Caco-2 (cell line): ENCODE measurements at regions not wholly inside any gene's neighbourhood (a gene's known extent, or its start where the extent isn't known, plus 50 kb on each side); places are given as distances from the start of the nearest gene placed in this dataset.

ENCODE experiments used
- BruUV-seq: library from RNA; stranded (reverse); fragments of 400-500 nt; replicated peaks from 2 replicates; lab custom pipeline; 2021; lab: Mats Ljungman, UMichigan
- CTCF ChIA-PET: fragments of 300-600 bp; sonication (Branson Sonifier 250); formaldehyde crosslinking; loops from one replicate; lab custom pipeline; 2022; ENCODE audit warnings: antibody characterized with exemption; lab: Charles Lee
- POLR2A ChIA-PET: fragments of 300-600 bp; sonication (Branson Sonifier 250); formaldehyde crosslinking; loops from one replicate; lab custom pipeline; 2022; ENCODE audit warnings: antibody characterized with exemption; lab: Charles Lee
- DNase-seq, 2 experiments: peaks; one replicate each; pipeline versions ENCODE4 v3.0.0 to v3.0.0-alpha.2; 2020 to 2022
- H3K27me3 ChIP-seq: replicated peaks from 2 replicates; pipeline ENCODE4 v1.6.0; 2011; ENCODE audit warnings: low read length; ENCODE audit not compliant: control insufficient read depth, insufficient read depth
- H3K36me3 ChIP-seq: 2 replicates; pipeline ENCODE4 v1.5.1; 2011; ENCODE audit warnings: low read length; ENCODE audit not compliant: control insufficient read depth, insufficient read depth
- H3K4me1 ChIP-seq: fragments of 250-450 bp; sonication (Bioruptor Pico); 2 replicates; pipeline ENCODE4 v1.5.1; 2020; ENCODE audit warnings: mild to moderate bottlenecking
- H3K4me3 ChIP-seq: 2 replicates; pipeline ENCODE4 v1.5.1; 2011; ENCODE audit warnings: low read depth, mild to moderate bottlenecking, control low read depth, low read length
- H3K9me3 ChIP-seq: fragments of 250-450 bp; sonication (Bioruptor Pico); 2 replicates; pipeline ENCODE4 v1.5.1; 2020; ENCODE audit warnings: mild to moderate bottlenecking, moderate library complexity
- H3K27ac Mint-ChIP-seq: one replicate; pipeline ENCODE4 v1.8.0; 2022; ENCODE audit warnings: mixed read lengths; ENCODE audit not compliant: unreplicated experiment
- H3K27me3 Mint-ChIP-seq: one replicate; pipeline ENCODE4 v1.8.0; 2022; ENCODE audit warnings: mixed read lengths; ENCODE audit not compliant: insufficient read depth, unreplicated experiment
- H3K36me3 Mint-ChIP-seq: one replicate; pipeline ENCODE4 v1.8.0; 2022; ENCODE audit warnings: mild to moderate bottlenecking, mixed read lengths; ENCODE audit not compliant: insufficient read depth, unreplicated experiment
- H3K4me1 Mint-ChIP-seq: one replicate; pipeline ENCODE4 v1.8.0; 2022; ENCODE audit warnings: low read depth, mixed read lengths; ENCODE audit not compliant: unreplicated experiment
- H3K4me3 Mint-ChIP-seq: one replicate; pipeline ENCODE4 v1.8.0; 2022; ENCODE audit warnings: mild to moderate bottlenecking, moderate library complexity, mixed read lengths; ENCODE audit not compliant: unreplicated experiment
- H3K9me3 Mint-ChIP-seq: one replicate; pipeline ENCODE4 v1.8.0; 2022; ENCODE audit warnings: mixed read lengths; ENCODE audit not compliant: unreplicated experiment
- CTCF ChIP-seq, 2 experiments: fragments of 200-600 bp in 1 of 2; IDR thresholded peaks; 1 replicate in 1 of 2; 2 replicates in 1 of 2; pipeline versions ENCODE4 v1.5.1 to v1.8.0; 2011 to 2022; ENCODE audit warnings: antibody characterized with exemption in 1 of 2, control low read depth in 1 of 2, inconsistent platforms in 1 of 2, low read depth in 1 of 2, low read length in 1 of 2, mild to moderate bottlenecking in 1 of 2, moderate library complexity in 1 of 2; ENCODE audit not compliant: insufficient read depth in 1 of 2, severe bottlenecking in 1 of 2, unreplicated experiment in 1 of 2
- intact Hi-C: fragments of 100-400 bp; cut with micrococcal nuclease; formaldehyde crosslinking; loops from one replicate; pipeline ENCODE4 v1.10.0; 2022; ENCODE audit not compliant: unreplicated experiment

DNA sequence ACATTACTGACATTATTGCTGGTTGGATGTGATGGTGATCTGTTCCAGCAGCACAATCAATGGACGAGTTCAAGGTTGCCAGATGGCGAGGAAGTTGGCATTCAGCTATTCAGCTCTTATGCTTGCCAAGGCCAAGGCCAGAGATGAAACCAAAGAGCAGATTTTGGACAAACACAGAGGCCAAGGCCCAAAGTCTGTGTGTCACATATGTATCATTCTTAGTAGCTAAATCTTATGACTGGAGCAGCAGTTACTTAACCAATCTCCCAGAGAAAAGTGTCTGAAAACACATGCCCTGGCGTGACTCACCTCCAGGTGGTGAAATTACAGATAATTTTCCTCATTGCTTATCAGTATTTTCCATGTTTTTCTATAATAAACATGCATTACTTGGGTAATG is 189.0 kb upstream of the EGFLAM start:
- Mint-ChIP-seq H3K4me1 (no peaks in the 10 kb centered on the region), H3K9me3 (no peaks in the 10 kb centered on the region), H3K27me3 (peaks cover 2% of the 10 kb centered on the region), H3K27ac (no peak overlapping the region), H3K36me3 (no peaks in the 10 kb centered on the region), H3K4me3 (no peak overlapping the region)
- no TSS peak for BruUV-seq
- intact Hi-C loops, result no loop called here
- Histone ChIP-seq H3K27me3 (no peaks in the 10 kb centered on the region), H3K36me3 (no peaks in the 10 kb centered on the region), H3K9me3 (no peaks in the 10 kb centered on the region), H3K4me1 (no peaks in the 10 kb centered on the region), H3K4me3 (no peak overlapping the region)
- TF ChIP-seq CTCF (IDR thresholded peaks at IDR 0.05; ENCODE audit: insufficient read depth in 1 of 2, low read depth in 1 of 2, low read length in 1 of 2, severe bottlenecking in 1 of 2, unreplicated experiment in 1 of 2), result no peak
- DNase-seq, result no peak
- CTCF ChIA-PET, result no interaction called here
- POLR2A ChIA-PET, result no interaction called here

DNA sequence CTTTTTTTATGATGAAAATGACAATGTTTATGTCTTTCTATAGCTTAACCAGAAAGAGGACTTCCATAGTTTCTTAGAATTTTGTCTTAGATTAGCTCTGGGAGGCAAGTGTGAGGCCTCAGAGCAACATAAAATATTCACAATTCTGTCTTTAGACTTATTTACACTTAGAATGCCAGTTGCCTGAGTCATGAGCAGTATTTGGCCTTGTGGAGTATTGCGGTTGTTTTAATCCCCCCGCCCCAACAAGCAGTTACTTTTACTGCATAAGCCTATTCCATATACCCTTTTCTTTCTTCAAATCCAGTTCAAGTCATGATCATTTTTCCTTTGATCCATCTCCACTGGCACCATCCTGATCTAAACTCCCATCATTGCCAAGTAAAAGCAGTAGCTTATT is 198.0 kb upstream of the EGFLAM start:
- CTCF ChIA-PET, result no interaction called here
- POLR2A ChIA-PET, result no interaction called here
- no peaks in the 10 kb centered on the region for H3K36me3 Mint-ChIP-seq
- no peaks in the 10 kb centered on the region for H3K9me3 Mint-ChIP-seq
- no peaks in the 10 kb centered on the region for H3K27me3 ChIP-seq
- BruUV-seq, result no TSS peak
- H3K9me3 ChIP-seq, result no peaks in the 10 kb centered on the region
- H3K4me3 ChIP-seq, result no peak overlapping the region
- no peaks in the 10 kb centered on the region for H3K27me3 Mint-ChIP-seq
- intact Hi-C loops, result no loop called here
- H3K4me3 Mint-ChIP-seq, result no peak overlapping the region
- peak in 1 of 2 experiments; percentile 2 for DNase-seq
- TF ChIP-seq CTCF (IDR thresholded peaks at IDR 0.05; ENCODE audit: insufficient read depth in 1 of 2, low read depth in 1 of 2, low read length in 1 of 2, severe bottlenecking in 1 of 2, unreplicated experiment in 1 of 2), result no peak
- peaks cover 5% of the 10 kb centered on the region; the same call in 1 of the 2 replicates for H3K4me1 ChIP-seq
- peaks cover 9% of the 10 kb centered on the region for H3K4me1 Mint-ChIP-seq
- H3K27ac Mint-ChIP-seq, result no peak overlapping the region
- no peaks in the 10 kb centered on the region for H3K36me3 ChIP-seq

DNA sequence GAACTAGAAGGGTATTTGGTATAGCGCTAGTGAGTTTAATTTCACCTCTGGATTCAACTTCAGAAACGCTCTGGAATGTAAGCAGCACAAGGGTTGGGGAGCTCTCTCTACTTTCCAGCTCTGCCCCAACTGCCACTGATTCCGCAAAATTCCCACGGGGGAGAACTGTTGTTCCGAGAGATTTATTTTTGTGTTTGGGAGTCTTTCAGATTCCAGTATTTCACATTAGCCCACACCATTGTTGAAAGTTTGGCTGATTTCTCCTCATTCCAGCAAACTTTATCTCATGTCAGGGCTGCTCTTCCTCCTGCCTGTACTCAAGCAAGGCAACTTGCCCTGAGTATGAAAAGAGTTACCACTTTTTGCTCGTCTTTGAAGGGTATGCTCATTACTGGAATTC is 198.5 kb upstream of the EGFLAM start:
- Mint-ChIP-seq H3K27me3 (no peaks in the 10 kb centered on the region), H3K4me1 (peaks cover 9% of the 10 kb centered on the region), H3K27ac (no peak overlapping the region), H3K36me3 (no peaks in the 10 kb centered on the region), H3K4me3 (no peak overlapping the region), H3K9me3 (no peaks in the 10 kb centered on the region)
- ChIA-PET POLR2A (no interaction called here), CTCF (no interaction called here)
- no peaks in the 10 kb centered on the region for H3K36me3 ChIP-seq
- no peak for TF ChIP-seq CTCF (IDR thresholded peaks at IDR 0.05; ENCODE audit: insufficient read depth in 1 of 2, low read depth in 1 of 2, low read length in 1 of 2, severe bottlenecking in 1 of 2, unreplicated experiment in 1 of 2)
- H3K4me3 ChIP-seq, result no peak overlapping the region
- H3K27me3 ChIP-seq, result no peaks in the 10 kb centered on the region
- no TSS peak for BruUV-seq
- peaks cover 5% of the 10 kb centered on the region; the same call in 1 of the 2 replicates for H3K4me1 ChIP-seq
- DNase-seq, result no peak
- H3K9me3 ChIP-seq, result no peaks in the 10 kb centered on the region
- intact Hi-C loops, result no loop called here
